ENCODE measurements at regions not wholly inside any gene's neighbourhood (a gene's known extent, or its start where the extent isn't known, plus 50 kb on each side); places are given as distances from the start of the nearest gene placed in this dataset.

DNA sequence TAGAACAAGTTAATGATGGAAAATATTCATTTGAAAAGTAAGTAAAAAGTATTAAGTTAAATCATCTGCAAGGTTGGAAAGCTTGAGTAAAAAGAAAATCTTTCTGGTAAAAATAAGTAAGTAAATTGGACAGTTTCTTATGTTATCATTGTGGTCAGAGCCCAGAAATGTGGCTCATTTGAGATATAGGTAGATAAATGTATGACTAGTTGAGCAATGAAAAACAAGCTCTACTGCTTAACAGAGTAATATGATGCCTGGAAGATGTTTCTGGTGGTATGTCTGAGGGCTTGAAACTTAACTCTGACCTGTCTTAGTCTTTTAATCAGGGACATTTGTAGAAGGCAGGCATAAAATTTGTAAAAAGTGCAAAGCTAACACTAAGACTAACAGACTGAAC lies 444.0 kb downstream of the MFSD1 start:
- Histone ChIP-seq H3K27ac (ENCODE audit: low read length) (no peak overlapping the region), H3K9me3 (ENCODE audit: control insufficient read depth, insufficient read depth, low read length) (no peaks in the 10 kb centered on the region), H3K36me3 (ENCODE audit: control insufficient read depth, insufficient read depth, low read length) (no peaks in the 10 kb centered on the region), H3K27me3 (ENCODE audit: control insufficient read depth, insufficient read depth, low read length) (no peaks in the 10 kb centered on the region), H3K4me3 (ENCODE audit: low read length) (no peak overlapping the region), H3K4me1 (ENCODE audit: control insufficient read depth, insufficient read depth, low read length) (no peaks in the 10 kb centered on the region)
- DNase-seq (no peak), ATAC-seq (no peak)
- TF ChIP-seq CTCF (IDR thresholded peaks at IDR 0.05) = no peak
- Mint-ChIP-seq H3K27ac (no peak overlapping the region), H3K27me3 (ENCODE audit: low read depth in 2 of 2) (no peaks in the 10 kb centered on the region), H3K36me3 (no peaks in the 10 kb centered on the region), H3K4me1 (no peaks in the 10 kb centered on the region), H3K4me3 (no peak overlapping the region), H3K9me3 (peaks cover 0 to 5% of the 10 kb centered on the region in 2 donors)
- intact Hi-C loops (cut with micrococcal nuclease) = no loop called here

DNA sequence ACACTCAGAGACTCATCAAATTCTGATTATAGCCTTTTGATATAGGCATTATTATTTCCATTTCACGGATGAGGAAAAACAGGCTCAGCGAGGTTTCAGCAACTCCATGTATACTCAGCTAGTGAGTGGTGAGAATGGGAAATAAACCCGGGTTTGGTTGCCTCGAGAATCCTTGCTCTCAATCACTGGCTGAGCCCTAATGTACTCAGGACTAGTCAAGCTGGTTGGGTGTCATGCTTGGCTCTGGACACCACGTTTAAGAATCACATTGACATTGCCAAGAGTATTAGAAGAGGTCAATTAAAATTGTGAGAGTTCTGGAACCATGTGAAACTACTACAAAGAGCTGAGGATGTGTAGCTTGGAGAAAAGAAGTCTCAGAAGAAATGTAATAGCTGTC lies 444.5 kb downstream of the MFSD1 start:
- Mint-ChIP-seq H3K9me3 (peaks cover 0 to 7% of the 10 kb centered on the region in 2 donors), H3K36me3 (no peaks in the 10 kb centered on the region), H3K27me3 (ENCODE audit: low read depth in 2 of 2) (no peaks in the 10 kb centered on the region), H3K4me3 (no peak overlapping the region), H3K4me1 (no peaks in the 10 kb centered on the region), H3K27ac (no peak overlapping the region)
- Histone ChIP-seq H3K4me1 (ENCODE audit: control insufficient read depth, insufficient read depth, low read length) (no peaks in the 10 kb centered on the region), H3K27ac (ENCODE audit: low read length) (no peak overlapping the region), H3K9me3 (ENCODE audit: control insufficient read depth, insufficient read depth, low read length) (no peaks in the 10 kb centered on the region), H3K4me3 (ENCODE audit: low read length) (no peak overlapping the region), H3K27me3 (ENCODE audit: control insufficient read depth, insufficient read depth, low read length) (no peaks in the 10 kb centered on the region), H3K36me3 (ENCODE audit: control insufficient read depth, insufficient read depth, low read length) (no peaks in the 10 kb centered on the region)
- no peak for ATAC-seq
- WGBS (ENCODE audit: insufficient coverage) = 74% methylated on average over 5 of the region's 5 CpGs
- intact Hi-C loops (cut with micrococcal nuclease) = no loop called here
- DNase-seq = no peak
- TF ChIP-seq CTCF (IDR thresholded peaks at IDR 0.05) = no peak

DNA sequence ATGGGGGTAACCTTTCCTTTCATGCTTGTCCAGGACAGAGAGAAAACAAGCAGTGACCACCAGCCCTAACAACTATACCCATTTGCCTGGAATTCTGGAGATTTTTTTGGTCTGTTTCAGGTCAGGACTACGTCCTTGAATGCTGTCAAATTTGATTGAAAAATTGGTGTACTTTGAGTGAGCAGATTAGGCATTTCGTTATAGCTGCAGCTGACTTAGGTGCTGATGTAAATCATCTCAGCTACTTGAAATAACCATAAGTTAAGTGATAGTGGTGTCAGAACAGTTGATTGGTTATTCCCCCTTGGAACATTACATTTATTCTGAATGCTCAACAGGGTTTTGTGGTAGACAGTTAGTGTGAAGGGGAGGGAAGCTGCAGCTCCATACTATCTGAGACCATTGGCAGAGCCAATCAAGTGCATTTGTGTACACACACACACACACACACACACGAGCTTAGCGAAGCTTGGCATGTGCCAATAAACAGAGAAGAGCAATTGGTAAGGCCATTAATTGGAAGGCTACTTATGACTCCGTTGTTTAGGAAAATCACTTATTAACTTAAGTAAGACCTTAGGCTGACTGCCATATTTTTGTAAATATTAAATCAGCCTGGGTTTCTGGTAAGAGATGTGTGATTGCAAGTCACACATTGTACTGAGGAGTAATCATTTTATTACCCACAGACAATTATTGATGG lies 447.8 kb downstream of the MFSD1 start:
- H3K36me3 Mint-ChIP-seq = peaks cover 7% of the 10 kb centered on the region
- no peak overlapping the region for H3K4me3 Mint-ChIP-seq
- no peaks in the 10 kb centered on the region for H3K27me3 Mint-ChIP-seq (ENCODE audit: low read depth in 2 of 2)
- no peaks in the 10 kb centered on the region for H3K36me3 ChIP-seq (ENCODE audit: control insufficient read depth, insufficient read depth, low read length)
- H3K27me3 ChIP-seq (ENCODE audit: control insufficient read depth, insufficient read depth, low read length) = no peaks in the 10 kb centered on the region
- H3K27ac Mint-ChIP-seq = no peak overlapping the region
- H3K27ac ChIP-seq (ENCODE audit: low read length) = no peak overlapping the region
- peaks cover 9 to 12% of the 10 kb centered on the region in 2 donors for H3K9me3 Mint-ChIP-seq
- no peaks in the 10 kb centered on the region for H3K4me1 Mint-ChIP-seq
- H3K4me3 ChIP-seq (ENCODE audit: low read length) = no peak overlapping the region
- peaks cover 3% of the 10 kb centered on the region for H3K9me3 ChIP-seq (ENCODE audit: control insufficient read depth, insufficient read depth, low read length)
- DNase-seq (no peak), ATAC-seq (no peak)
- intact Hi-C loops (cut with micrococcal nuclease) = no loop called here
- no peak for TF ChIP-seq CTCF (IDR thresholded peaks at IDR 0.05)
- H3K4me1 ChIP-seq (ENCODE audit: control insufficient read depth, insufficient read depth, low read length) = no peaks in the 10 kb centered on the region
- WGBS (ENCODE audit: insufficient coverage) = 82% methylated on average over 3 of the region's 5 CpGs

DNA sequence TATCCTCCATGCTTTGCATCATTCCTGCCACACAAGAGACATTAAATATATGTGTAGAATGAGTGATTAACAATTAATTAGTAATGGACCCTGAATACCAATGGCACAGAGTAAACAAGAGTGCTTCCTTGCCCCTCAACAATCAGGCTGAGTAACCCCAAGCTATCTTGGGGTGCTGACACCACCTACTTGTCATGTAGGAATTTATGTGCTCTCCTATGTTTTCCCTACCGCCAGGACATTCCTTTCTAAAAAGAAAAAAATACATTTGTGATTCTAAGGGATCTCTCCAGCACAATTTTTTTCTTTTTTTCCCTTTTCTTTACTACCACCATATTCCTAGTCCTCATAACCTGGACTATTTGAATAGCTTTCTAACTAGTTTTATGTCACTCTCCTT lies 449.1 kb downstream of the MFSD1 start:
- WGBS (ENCODE audit: insufficient coverage) = 93% methylated on average over 1 of the region's 1 CpG
- H3K4me1 Mint-ChIP-seq = no peaks in the 10 kb centered on the region

More for the DNA sequence above, 449.1 kb downstream of the MFSD1 start:
- DNase-seq = no peak
- Mint-ChIP-seq H3K27me3 (ENCODE audit: low read depth in 2 of 2) (no peaks in the 10 kb centered on the region), H3K27ac (no peak overlapping the region), H3K9me3 (peaks cover 9 to 13% of the 10 kb centered on the region in 2 donors), H3K4me3 (no peak overlapping the region), H3K36me3 (peaks cover 7% of the 10 kb centered on the region)
- Histone ChIP-seq H3K27me3 (ENCODE audit: control insufficient read depth, insufficient read depth, low read length) (no peaks in the 10 kb centered on the region), H3K36me3 (ENCODE audit: control insufficient read depth, insufficient read depth, low read length) (no peaks in the 10 kb centered on the region), H3K4me3 (ENCODE audit: low read length) (no peak overlapping the region), H3K27ac (ENCODE audit: low read length) (no peak overlapping the region), H3K4me1 (ENCODE audit: control insufficient read depth, insufficient read depth, low read length) (no peaks in the 10 kb centered on the region), H3K9me3 (ENCODE audit: control insufficient read depth, insufficient read depth, low read length) (peaks cover 3% of the 10 kb centered on the region)
- TF ChIP-seq CTCF (IDR thresholded peaks at IDR 0.05) = no peak
- intact Hi-C loops (cut with micrococcal nuclease) = no loop called here
- no peak for ATAC-seq

All from natural killer cell (primary cell).